Ascending aorta (tissue), 2 donors: ENCODE measurements at regions not wholly inside any gene's neighbourhood (a gene's known extent, or its start where the extent isn't known, plus 50 kb on each side); places are given as distances from the start of the nearest gene placed in this dataset.

Experiments
- DNase-seq, 2 donors: peaks; one replicate each; pipeline ENCODE4 v3.0.0-alpha.2; 2019; ENCODE audit warnings: low spot score in 2 of 2
- H3K27ac ChIP-seq, 2 donors: fragments of 200-600 bp; sonication (generic); one replicate each; pipeline ENCODE4 v1.5.1; 2016 to 2017; ENCODE audit warnings: mild to moderate bottlenecking in 1 of 2
- H3K27me3 ChIP-seq: fragments of 200-600 bp; sonication (generic); one replicate; pipeline ENCODE4 v1.5.1; 2017
- H3K36me3 ChIP-seq, 2 donors: fragments of 200-600 bp; sonication (generic); one replicate each; pipeline ENCODE4 v1.5.1; 2016
- H3K4me1 ChIP-seq, 2 donors: fragments of 200-600 bp; sonication (generic); one replicate each; pipeline ENCODE4 v1.5.1; 2016 to 2017; ENCODE audit warnings: mild to moderate bottlenecking in 1 of 2
- H3K4me3 ChIP-seq, 2 donors: fragments of 200-600 bp; sonication (generic); one replicate each; pipeline ENCODE4 v1.5.1; 2016 to 2017; ENCODE audit warnings: mild to moderate bottlenecking in 1 of 2
- H3K9me3 ChIP-seq, 2 donors: fragments of 200-600 bp; sonication (generic); one replicate each; pipeline ENCODE4 v1.5.1; 2016
- CTCF ChIP-seq, 3 experiments: fragments of 200-600 bp in 2 of 3; fragments of 450-650 bp in 1 of 3; sonication (generic) in 2 of 3; IDR thresholded peaks; one replicate each; pipeline ENCODE4 v1.5.1; 2016 to 2019; ENCODE audit warnings: antibody characterized with exemption in 3 of 3, mild to moderate bottlenecking in 1 of 3, moderate library complexity in 1 of 3
- intact Hi-C: fragments of 100-400 bp; cut with DNase I; formaldehyde crosslinking; loops from one replicate; pipeline ENCODE4 v1.15.1; 2023

GRCh38 chr6:113293423-113293740 lies 563.8 kb upstream of the MARCKS start:
- no peaks in the 10 kb centered on the region for H3K27me3 ChIP-seq
- DNase-seq: no peak
- no peak overlapping the region for H3K27ac ChIP-seq
- no peak overlapping the region for H3K4me3 ChIP-seq
- intact Hi-C loops: no loop called here
- no peaks in the 10 kb centered on the region for H3K9me3 ChIP-seq
- no peaks in the 10 kb centered on the region for H3K4me1 ChIP-seq
- no peak for TF ChIP-seq CTCF (IDR thresholded peaks at IDR 0.05)
- no peaks in the 10 kb centered on the region for H3K36me3 ChIP-seq

GRCh38 chr6:113299531-113299930 lies 557.6 kb upstream of the MARCKS start:
- Histone ChIP-seq H3K27me3 (no peaks in the 10 kb centered on the region), H3K36me3 (no peaks in the 10 kb centered on the region), H3K4me1 (no peaks in the 10 kb centered on the region), H3K4me3 (no peak overlapping the region), H3K27ac (no peak overlapping the region), H3K9me3 (no peaks in the 10 kb centered on the region)
- no peak for DNase-seq
- intact Hi-C loops: no loop called here
- no peak for TF ChIP-seq CTCF (IDR thresholded peaks at IDR 0.05)

- H3K4me1 ChIP-seq: no peaks in the 10 kb centered on the region
- H3K27me3 ChIP-seq: no peaks in the 10 kb centered on the region
- H3K36me3 ChIP-seq: no peaks in the 10 kb centered on the region
- no peak overlapping the region for H3K4me3 ChIP-seq
- H3K27ac ChIP-seq: no peak overlapping the region
- intact Hi-C loops: no loop called here
- TF ChIP-seq CTCF (IDR thresholded peaks at IDR 0.05): no peak
- no peaks in the 10 kb centered on the region for H3K9me3 ChIP-seq
- DNase-seq: no peak
Observed at GRCh38 chr6:113301651-113302050, 555.5 kb upstream of the MARCKS start.

- Histone ChIP-seq H3K27me3 (no peaks in the 10 kb centered on the region), H3K4me1 (no peaks in the 10 kb centered on the region), H3K27ac (no peak overlapping the region), H3K36me3 (no peaks in the 10 kb centered on the region), H3K4me3 (no peak overlapping the region), H3K9me3 (no peaks in the 10 kb centered on the region)
- no peak for TF ChIP-seq CTCF (IDR thresholded peaks at IDR 0.05)
- intact Hi-C loops: no loop called here
- DNase-seq: no peak
Observed at GRCh38 chr6:113304116-113304515, 553.0 kb upstream of the MARCKS start.

- Histone ChIP-seq H3K27me3 (no peaks in the 10 kb centered on the region), H3K9me3 (no peaks in the 10 kb centered on the region), H3K36me3 (no peaks in the 10 kb centered on the region), H3K27ac (no peak overlapping the region), H3K4me1 (no peaks in the 10 kb centered on the region), H3K4me3 (no peak overlapping the region)
- intact Hi-C loops: loop anchor here (1.0 kb wide), 1 partner anchor 553 kb away; no protein-coding TSS in a partner anchor
- TF ChIP-seq CTCF (IDR thresholded peaks at IDR 0.05): peak; percentile 5 to 46 (median 24)
- DNase-seq: peak in 1 of 2 donors; percentile 65
Observed at GRCh38 chr6:113306552-113307145, 550.5 kb upstream of the MARCKS start.

GRCh38 chr6:113308266-113308665 lies 548.9 kb upstream of the MARCKS start:
- no peak overlapping the region for H3K4me3 ChIP-seq
- H3K4me1 ChIP-seq: no peaks in the 10 kb centered on the region
- no peaks in the 10 kb centered on the region for H3K36me3 ChIP-seq
- no peaks in the 10 kb centered on the region for H3K27me3 ChIP-seq
- no peaks in the 10 kb centered on the region for H3K9me3 ChIP-seq
- no peak overlapping the region for H3K27ac ChIP-seq
- no peak for DNase-seq
- TF ChIP-seq CTCF (IDR thresholded peaks at IDR 0.05): no peak
- intact Hi-C loops: no loop called here
